ENCODE measurements at regions not wholly inside any gene's neighbourhood (a gene's known extent, or its start where the extent isn't known, plus 50 kb on each side); places are given as distances from the start of the nearest gene placed in this dataset.
"Not testable (repeated sequence)": the region's sequence is repeated elsewhere in the genome, so short reads cannot be mapped to it uniquely, and the experiment has no call there.

- Histone ChIP-seq H3K4me1 (ENCODE audit: control insufficient read depth in 2 of 2, insufficient read depth in 2 of 2, low read length in 1 of 2) (no peaks in the 10 kb centered on the region), H3K27ac (ENCODE audit: low read depth in 2 of 2, low read length in 1 of 2) (no peak overlapping the region), H3K27me3 (ENCODE audit: control insufficient read depth in 1 of 2, insufficient read depth in 2 of 2, low read length in 2 of 2) (no peaks in the 10 kb centered on the region), H3K4me3 (ENCODE audit: low read depth in 1 of 2, low read length in 2 of 2) (no peak overlapping the region), H3K36me3 (ENCODE audit: control insufficient read depth in 2 of 2, insufficient read depth in 2 of 2, low read length in 1 of 2) (no peaks in the 10 kb centered on the region), H3K9me3 (ENCODE audit: control insufficient read depth in 2 of 2, insufficient read depth in 1 of 2, low read depth in 1 of 2, low read length in 1 of 2) (no peaks in the 10 kb centered on the region)
- 40 to 59% methylated on average over 1 of the region's 1 CpG for WGBS, 2 donors
Observed at GRCh38 chr5:82593481-82593880, 315.3 kb upstream of the RPS23 start.

DNA sequence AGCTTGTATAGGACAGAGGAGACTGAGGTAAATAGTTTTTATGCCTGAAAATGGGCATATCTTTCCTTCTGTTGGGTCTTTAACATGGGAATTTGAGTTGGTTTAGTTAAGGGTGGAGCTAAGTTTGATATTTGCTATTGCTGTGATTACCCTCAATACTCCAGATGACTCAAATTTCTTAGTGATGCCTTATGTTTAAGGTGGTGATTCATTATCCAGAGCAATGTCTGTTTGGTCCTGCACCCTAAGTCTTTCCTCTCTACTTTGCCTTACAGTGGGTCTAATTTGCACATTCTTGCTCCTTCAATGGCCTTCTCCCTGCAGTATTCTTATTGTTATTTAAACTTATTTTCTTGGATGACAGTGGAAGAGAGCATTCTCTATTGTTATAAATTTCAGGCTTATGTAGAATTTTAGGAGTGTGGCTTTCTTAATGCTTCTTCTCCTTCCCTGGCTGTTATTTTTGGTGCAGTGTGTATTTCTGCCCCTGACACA, 312.9 kb upstream of the RPS23 start:
- Histone ChIP-seq H3K27ac (ENCODE audit: low read depth in 2 of 2, low read length in 1 of 2) (no peak overlapping the region), H3K27me3 (ENCODE audit: control insufficient read depth in 1 of 2, insufficient read depth in 2 of 2, low read length in 2 of 2) (no peaks in the 10 kb centered on the region), H3K36me3 (ENCODE audit: control insufficient read depth in 2 of 2, insufficient read depth in 2 of 2, low read length in 1 of 2) (no peaks in the 10 kb centered on the region), H3K9me3 (ENCODE audit: control insufficient read depth in 2 of 2, insufficient read depth in 1 of 2, low read depth in 1 of 2, low read length in 1 of 2) (no peaks in the 10 kb centered on the region), H3K4me3 (ENCODE audit: low read depth in 1 of 2, low read length in 2 of 2) (no peak overlapping the region), H3K4me1 (ENCODE audit: control insufficient read depth in 2 of 2, insufficient read depth in 2 of 2, low read length in 1 of 2) (no peaks in the 10 kb centered on the region)

DNA sequence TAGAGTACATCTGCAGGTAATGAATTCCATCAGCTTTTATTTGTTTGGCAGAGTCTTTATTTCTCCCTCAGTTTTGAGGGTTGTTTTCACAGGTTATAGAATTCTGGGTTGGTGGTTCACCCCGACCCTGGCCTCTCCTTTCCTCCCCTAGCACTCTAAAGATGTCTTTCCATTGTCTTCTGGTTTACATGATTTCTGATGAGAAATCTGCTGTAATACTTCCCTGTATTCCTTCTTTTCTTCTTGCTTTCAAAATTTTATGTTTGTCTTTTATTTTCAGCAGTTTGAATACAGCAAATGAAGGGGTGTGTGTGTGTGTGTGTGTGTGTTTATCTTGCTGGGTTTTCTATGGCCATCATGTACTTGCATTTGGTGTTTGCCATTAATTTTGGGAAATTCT, 312.0 kb upstream of the RPS23 start:
- H3K27me3 ChIP-seq (ENCODE audit: control insufficient read depth in 1 of 2, insufficient read depth in 2 of 2, low read length in 2 of 2), result no peaks in the 10 kb centered on the region
- no peak overlapping the region for H3K27ac ChIP-seq (ENCODE audit: low read depth in 2 of 2, low read length in 1 of 2)
- H3K4me1 ChIP-seq (ENCODE audit: control insufficient read depth in 2 of 2, insufficient read depth in 2 of 2, low read length in 1 of 2), result no peaks in the 10 kb centered on the region
- 79 to 91% methylated on average over 1 of the region's 1 CpG for WGBS, 2 donors
- H3K4me3 ChIP-seq (ENCODE audit: low read depth in 1 of 2, low read length in 2 of 2), result no peak overlapping the region
- no peaks in the 10 kb centered on the region for H3K9me3 ChIP-seq (ENCODE audit: control insufficient read depth in 2 of 2, insufficient read depth in 1 of 2, low read depth in 1 of 2, low read length in 1 of 2)
- no peaks in the 10 kb centered on the region for H3K36me3 ChIP-seq (ENCODE audit: control insufficient read depth in 2 of 2, insufficient read depth in 2 of 2, low read length in 1 of 2)

GRCh38 chr5:82586661-82587310, 308.6 kb upstream of the RPS23 start:
- H3K4me1 ChIP-seq (ENCODE audit: control insufficient read depth in 2 of 2, insufficient read depth in 2 of 2, low read length in 1 of 2), result no peaks in the 10 kb centered on the region
- no peak overlapping the region for H3K27ac ChIP-seq (ENCODE audit: low read depth in 2 of 2, low read length in 1 of 2)
- H3K9me3 ChIP-seq (ENCODE audit: control insufficient read depth in 2 of 2, insufficient read depth in 1 of 2, low read depth in 1 of 2, low read length in 1 of 2), result no peaks in the 10 kb centered on the region
- no peaks in the 10 kb centered on the region for H3K36me3 ChIP-seq (ENCODE audit: control insufficient read depth in 2 of 2, insufficient read depth in 2 of 2, low read length in 1 of 2)
- no peaks in the 10 kb centered on the region for H3K27me3 ChIP-seq (ENCODE audit: control insufficient read depth in 1 of 2, insufficient read depth in 2 of 2, low read length in 2 of 2)
- H3K4me3 ChIP-seq (ENCODE audit: low read depth in 1 of 2, low read length in 2 of 2), result no peak overlapping the region
- WGBS, 2 donors, result 40 to 64% methylated on average over 3 of the region's 3 CpGs

GRCh38 chr5:82586181-82586580, 308.0 kb upstream of the RPS23 start:
- Histone ChIP-seq H3K9me3 (ENCODE audit: control insufficient read depth in 2 of 2, insufficient read depth in 1 of 2, low read depth in 1 of 2, low read length in 1 of 2) (no peaks in the 10 kb centered on the region), H3K27ac (ENCODE audit: low read depth in 2 of 2, low read length in 1 of 2) (no peak overlapping the region), H3K36me3 (ENCODE audit: control insufficient read depth in 2 of 2, insufficient read depth in 2 of 2, low read length in 1 of 2) (no peaks in the 10 kb centered on the region), H3K4me3 (ENCODE audit: low read depth in 1 of 2, low read length in 2 of 2) (no peak overlapping the region), H3K4me1 (ENCODE audit: control insufficient read depth in 2 of 2, insufficient read depth in 2 of 2, low read length in 1 of 2) (no peaks in the 10 kb centered on the region), H3K27me3 (ENCODE audit: control insufficient read depth in 1 of 2, insufficient read depth in 2 of 2, low read length in 2 of 2) (no peaks in the 10 kb centered on the region)
- 63 to 69% methylated on average over 2 of the region's 2 CpGs for WGBS, 2 donors

DNA sequence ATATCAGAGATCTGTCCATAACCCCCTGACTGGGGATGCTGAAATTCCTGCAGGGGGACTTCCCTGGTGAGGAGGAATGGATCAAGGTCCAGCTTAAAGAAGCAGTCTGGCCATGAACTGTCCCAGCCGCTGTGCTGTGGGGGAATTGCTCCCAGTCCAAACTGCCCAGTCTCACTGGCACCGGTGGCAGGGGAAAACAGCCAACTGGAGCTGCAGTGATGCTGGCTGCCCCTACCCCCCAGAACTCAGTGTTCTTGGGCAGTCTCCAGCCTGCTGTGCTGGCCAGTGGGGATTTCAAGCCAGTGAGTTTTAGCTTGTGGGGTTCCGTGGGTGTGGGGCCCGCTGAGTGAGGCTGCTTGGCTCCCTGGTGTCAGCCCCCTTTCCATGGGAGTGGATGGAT, 306.5 kb upstream of the RPS23 start:
- no peaks in the 10 kb centered on the region for H3K36me3 ChIP-seq (ENCODE audit: control insufficient read depth in 2 of 2, insufficient read depth in 2 of 2, low read length in 1 of 2)
- 91 to 92% methylated on average over 4 of the region's 4 CpGs for WGBS, 2 donors
- H3K9me3 ChIP-seq (ENCODE audit: control insufficient read depth in 2 of 2, insufficient read depth in 1 of 2, low read depth in 1 of 2, low read length in 1 of 2), result no peaks in the 10 kb centered on the region
- no peaks in the 10 kb centered on the region for H3K4me1 ChIP-seq (ENCODE audit: control insufficient read depth in 2 of 2, insufficient read depth in 2 of 2, low read length in 1 of 2)
- no peak overlapping the region for H3K4me3 ChIP-seq (ENCODE audit: low read depth in 1 of 2, low read length in 2 of 2)
- H3K27ac ChIP-seq (ENCODE audit: low read depth in 2 of 2, low read length in 1 of 2), result no peak overlapping the region
- H3K27me3 ChIP-seq (ENCODE audit: control insufficient read depth in 1 of 2, insufficient read depth in 2 of 2, low read length in 2 of 2), result no peaks in the 10 kb centered on the region

GRCh38 chr5:82583331-82583730, 305.2 kb upstream of the RPS23 start:
- H3K36me3 ChIP-seq (ENCODE audit: control insufficient read depth in 2 of 2, insufficient read depth in 2 of 2, low read length in 1 of 2); H3K4me3 ChIP-seq (ENCODE audit: low read depth in 1 of 2, low read length in 2 of 2); H3K27ac ChIP-seq (ENCODE audit: low read depth in 2 of 2, low read length in 1 of 2); H3K9me3 ChIP-seq (ENCODE audit: control insufficient read depth in 2 of 2, insufficient read depth in 1 of 2, low read depth in 1 of 2, low read length in 1 of 2); H3K4me1 ChIP-seq (ENCODE audit: control insufficient read depth in 2 of 2, insufficient read depth in 2 of 2, low read length in 1 of 2); H3K27me3 ChIP-seq (ENCODE audit: control insufficient read depth in 1 of 2, insufficient read depth in 2 of 2, low read length in 2 of 2): not testable (repeated sequence)
- WGBS, 2 donors, result 90 to 96% methylated on average over 6 of the region's 6 CpGs

DNA sequence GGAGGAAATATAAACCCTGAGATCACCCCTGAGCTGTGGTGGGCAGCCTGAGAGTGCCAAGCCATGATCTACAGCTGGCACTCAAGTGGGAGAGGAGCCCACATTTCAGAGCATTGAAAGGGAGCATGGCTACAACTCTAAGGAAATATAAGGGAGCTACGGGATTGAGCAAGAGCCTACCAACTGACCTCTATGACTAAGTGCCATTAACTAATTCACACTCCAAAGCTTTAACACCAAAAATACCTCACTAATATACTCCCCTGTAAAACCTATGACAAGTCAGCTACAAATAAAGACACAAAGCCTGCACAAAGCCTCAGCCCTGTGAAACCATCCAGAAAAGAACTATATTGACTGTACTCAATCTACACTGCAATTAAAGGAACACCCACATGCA, 286.8 kb upstream of the RPS23 start:
- Histone ChIP-seq H3K9me3 (ENCODE audit: control insufficient read depth in 2 of 2, insufficient read depth in 1 of 2, low read depth in 1 of 2, low read length in 1 of 2) (peaks cover 0 to 3% of the 10 kb centered on the region in 2 donors), H3K27me3 (ENCODE audit: control insufficient read depth in 1 of 2, insufficient read depth in 2 of 2, low read length in 2 of 2) (no peaks in the 10 kb centered on the region), H3K4me1 (ENCODE audit: control insufficient read depth in 2 of 2, insufficient read depth in 2 of 2, low read length in 1 of 2) (peaks cover 0 to 5% of the 10 kb centered on the region in 2 donors), H3K4me3 (ENCODE audit: low read depth in 1 of 2, low read length in 2 of 2) (no peak overlapping the region), H3K27ac (ENCODE audit: low read depth in 2 of 2, low read length in 1 of 2) (no peak overlapping the region), H3K36me3 (ENCODE audit: control insufficient read depth in 2 of 2, insufficient read depth in 2 of 2, low read length in 1 of 2) (no peaks in the 10 kb centered on the region)
- WGBS, 2 donors, result 93 to 100% methylated on average over 1 of the region's 1 CpG

DNA sequence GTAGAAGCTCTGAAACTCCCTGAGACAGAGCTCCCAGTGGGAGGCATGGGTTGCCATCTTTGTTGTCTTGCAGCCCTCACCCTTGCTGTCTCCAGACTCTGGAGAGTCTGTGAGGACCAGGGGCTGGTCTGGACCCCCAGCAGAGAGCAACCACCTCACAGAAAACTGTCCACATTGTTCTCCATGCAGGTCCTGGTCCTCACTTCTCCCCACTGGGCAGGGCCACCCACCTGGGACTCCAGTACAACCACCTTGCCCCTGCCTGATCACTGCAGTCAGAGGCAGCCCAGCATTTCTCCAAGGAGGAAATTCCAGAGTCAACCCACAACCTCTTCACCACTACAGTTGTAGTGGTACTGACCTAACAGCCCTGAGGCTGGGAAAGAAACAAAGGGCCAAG, 285.6 kb upstream of the RPS23 start:
- no peak overlapping the region for H3K27ac ChIP-seq (ENCODE audit: low read depth in 2 of 2, low read length in 1 of 2)
- peaks cover 0 to 3% of the 10 kb centered on the region in 2 donors for H3K9me3 ChIP-seq (ENCODE audit: control insufficient read depth in 2 of 2, insufficient read depth in 1 of 2, low read depth in 1 of 2, low read length in 1 of 2)
- H3K36me3 ChIP-seq (ENCODE audit: control insufficient read depth in 2 of 2, insufficient read depth in 2 of 2, low read length in 1 of 2), result no peaks in the 10 kb centered on the region
- H3K4me1 ChIP-seq (ENCODE audit: control insufficient read depth in 2 of 2, insufficient read depth in 2 of 2, low read length in 1 of 2), result peaks cover 0 to 5% of the 10 kb centered on the region in 2 donors
- H3K4me3 ChIP-seq (ENCODE audit: low read depth in 1 of 2, low read length in 2 of 2), result no peak overlapping the region
- no peaks in the 10 kb centered on the region for H3K27me3 ChIP-seq (ENCODE audit: control insufficient read depth in 1 of 2, insufficient read depth in 2 of 2, low read length in 2 of 2)

- H3K4me3 ChIP-seq (ENCODE audit: low read depth in 1 of 2, low read length in 2 of 2), result no peak overlapping the region
- H3K36me3 ChIP-seq (ENCODE audit: control insufficient read depth in 2 of 2, insufficient read depth in 2 of 2, low read length in 1 of 2), result no peaks in the 10 kb centered on the region
- WGBS, 2 donors, result 64 to 76% methylated on average over 6 of the region's 6 CpGs
- peaks cover 0 to 5% of the 10 kb centered on the region in 2 donors for H3K4me1 ChIP-seq (ENCODE audit: control insufficient read depth in 2 of 2, insufficient read depth in 2 of 2, low read length in 1 of 2)
- no peak overlapping the region for H3K27ac ChIP-seq (ENCODE audit: low read depth in 2 of 2, low read length in 1 of 2)
- peaks cover 0 to 3% of the 10 kb centered on the region in 2 donors for H3K9me3 ChIP-seq (ENCODE audit: control insufficient read depth in 2 of 2, insufficient read depth in 1 of 2, low read depth in 1 of 2, low read length in 1 of 2)
- no peaks in the 10 kb centered on the region for H3K27me3 ChIP-seq (ENCODE audit: control insufficient read depth in 1 of 2, insufficient read depth in 2 of 2, low read length in 2 of 2)
Observed at GRCh38 chr5:82562696-82563240, 284.6 kb upstream of the RPS23 start.
